SK-N-SH (cell line): ENCODE measurements at regions not wholly inside any gene's neighbourhood (a gene's known extent, or its start where the extent isn't known, plus 50 kb on each side); places are given as distances from the start of the nearest gene placed in this dataset.
A peak's percentile ranks its signal among the peaks of the same experiment; 100 is the strongest.

ENCODE experiments used
- CTCF ChIA-PET: fragments of 300-600, 350-600 bp; formaldehyde crosslinking; extraction: SDS; loops from one replicate; lab custom pipeline; 2021; lab: Yijun Ruan, JAX
- POLR2A ChIA-PET: fragments of 350-600 bp; sonication (Branson Sonifier 250); formaldehyde crosslinking; extraction: SDS; loops from one replicate; lab custom pipeline; 2020; ENCODE audit warnings: antibody characterized with exemption, inconsistent platforms; lab: Yijun Ruan, JAX
- DNase-seq: peaks from one replicate; pipeline ENCODE4 v3.0.0; 2012
- H2AFZ ChIP-seq: fragments of 200-600 bp; sonication (generic); 2 replicates; pipeline ENCODE4 v1.8.1; 2016; ENCODE audit warnings: antibody characterized with exemption, mild to moderate bottlenecking, low read depth
- H3F3A ChIP-seq: fragments of 200-600 bp; sonication (generic); replicated peaks from 2 replicates; pipeline ENCODE3; 2016; ENCODE audit warnings: antibody characterized with exemption, mild to moderate bottlenecking; ENCODE audit not compliant: insufficient read depth
- H3K27ac ChIP-seq, 2 experiments: fragments of 200-500 bp in 1 of 2; fragments of 200-600 bp in 1 of 2; sonication (Bioruptor generic) in 1 of 2; sonication (generic), shearing (Covaris generic) in 1 of 2; 2 replicates each; pipeline versions ENCODE4 v1.5.1 to v1.6.1; 2014 to 2016; ENCODE audit warnings: low read depth in 2 of 2, inconsistent platforms in 1 of 2, low read length in 1 of 2, mild to moderate bottlenecking in 1 of 2, mixed read lengths in 1 of 2
- H3K27me3 ChIP-seq: fragments of 200-600 bp; sonication (generic), shearing (Covaris generic); 2 replicates; pipeline ENCODE4 v1.6.1; 2016; ENCODE audit warnings: mixed run types; ENCODE audit not compliant: insufficient read depth
- H3K36me3 ChIP-seq, 2 experiments: fragments of 200-500 bp in 1 of 2; fragments of 200-600 bp in 1 of 2; sonication (Bioruptor generic) in 1 of 2; sonication (generic) in 1 of 2; replicated peaks in 1 of 2; 2 replicates each; pipeline versions ENCODE3 to v1.5.1; 2014 to 2016; ENCODE audit warnings: low read length in 1 of 2, mild to moderate bottlenecking in 1 of 2; ENCODE audit not compliant: insufficient read depth in 2 of 2, control insufficient read depth in 1 of 2
- H3K4me1 ChIP-seq, 2 experiments: fragments of 200-500 bp in 1 of 2; fragments of 200-600 bp in 1 of 2; sonication (Bioruptor generic) in 1 of 2; sonication (generic), shearing (Covaris generic) in 1 of 2; 2 replicates each; pipeline versions ENCODE4 v1.5.1 to v1.6.1; 2014 to 2016; ENCODE audit warnings: low read depth in 1 of 2, low read length in 1 of 2, mixed run types in 1 of 2; ENCODE audit not compliant: insufficient read depth in 2 of 2, control insufficient read depth in 1 of 2
- H3K4me2 ChIP-seq: fragments of 200-600 bp; sonication (generic), shearing (Covaris generic); 2 replicates; pipeline ENCODE4 v1.6.1; 2017; ENCODE audit warnings: mixed run types
- H3K4me3 ChIP-seq, 2 experiments: fragments of 200-500 bp in 1 of 2; fragments of 200-600 bp in 1 of 2; sonication (Bioruptor generic) in 1 of 2; sonication (generic), shearing (Covaris generic) in 1 of 2; 2 replicates each; pipeline versions ENCODE4 v1.5.1 to v1.8.1; 2014 to 2016; ENCODE audit warnings: low read depth in 2 of 2, inconsistent platforms in 1 of 2, low read length in 1 of 2, mild to moderate bottlenecking in 1 of 2, mixed read lengths in 1 of 2, moderate library complexity in 1 of 2
- H3K79me2 ChIP-seq: fragments of 200-600 bp; sonication (generic); 2 replicates; pipeline ENCODE4 v1.8.1; 2017; ENCODE audit warnings: mild to moderate bottlenecking; ENCODE audit not compliant: insufficient read depth
- H3K9ac ChIP-seq: fragments of 200-600 bp; sonication (generic); 2 replicates; pipeline ENCODE4 v1.6.1; 2017; ENCODE audit warnings: mixed run types
- H3K9me2 ChIP-seq: fragments of 200-600 bp; sonication (generic); 2 replicates; pipeline ENCODE4 v1.6.1; 2017; ENCODE audit warnings: mixed run types
- H3K9me3 ChIP-seq: fragments of 200-600 bp; sonication (generic); 2 replicates; pipeline ENCODE4 v1.6.1; 2017; ENCODE audit warnings: mixed run types, mild to moderate bottlenecking, moderate library complexity
- H4K20me1 ChIP-seq: fragments of 200-600 bp; sonication (generic); 2 replicates; pipeline ENCODE4 v1.6.1; 2017; ENCODE audit warnings: mild to moderate bottlenecking, mixed run types; ENCODE audit not compliant: insufficient read depth
- CHD2 ChIP-seq: fragments of 150-350 bp; IDR thresholded peaks from 2 replicates; pipeline ENCODE4 v1.6.1; 2018; ENCODE audit warnings: low read length; ENCODE audit not compliant: partially characterized antibody
- EP300 ChIP-seq, 2 experiments: IDR thresholded peaks; 2 replicates each; pipeline versions ENCODE4 v1.4.0 to v1.6.1; 2012; ENCODE audit warnings: borderline replicate concordance in 1 of 2, low read depth in 1 of 2, low read length in 1 of 2
- FOXJ3 ChIP-seq: sonication (generic); formaldehyde crosslinking; IDR thresholded peaks from 2 replicates; pipeline ENCODE4 v1.5.1; 2020; ENCODE audit warnings: mild to moderate bottlenecking, missing genetic modification reagents
- FOXM1 ChIP-seq: IDR thresholded peaks from 2 replicates; pipeline ENCODE4 v1.4.0; 2012; ENCODE audit warnings: low read depth, mild to moderate bottlenecking
- GATA2 ChIP-seq: sonication (generic); formaldehyde crosslinking; IDR thresholded peaks from 2 replicates; pipeline ENCODE4 v1.5.0; 2020; ENCODE audit warnings: mild to moderate bottlenecking, missing genetic modification reagents
- MEF2A ChIP-seq: IDR thresholded peaks from 2 replicates; pipeline ENCODE4 v1.4.0; 2012; ENCODE audit warnings: low read depth, borderline replicate concordance
- MXI1 ChIP-seq: IDR thresholded peaks from 2 replicates; pipeline ENCODE4 v1.6.1; 2012; ENCODE audit warnings: mild to moderate bottlenecking, low read depth, low read length, improper control_type of control experiment
- RAD21 ChIP-seq: IDR thresholded peaks from 2 replicates; pipeline ENCODE4 v1.6.1; 2012; ENCODE audit warnings: mild to moderate bottlenecking, low read length
- RCOR1 ChIP-seq: fragments of 150-350 bp; IDR thresholded peaks from 2 replicates; pipeline ENCODE4 v1.6.1; 2017; ENCODE audit warnings: antibody characterized with exemption, low read length
- RFX5 ChIP-seq: IDR thresholded peaks from 2 replicates; pipeline ENCODE4 v1.6.1; 2012; ENCODE audit warnings: mild to moderate bottlenecking, improper control_type of control experiment, low read length
- TAF1 ChIP-seq: IDR thresholded peaks from 2 replicates; pipeline ENCODE4 v1.6.1; 2012; ENCODE audit warnings: low read depth, mild to moderate bottlenecking, low read length, moderate library complexity, borderline replicate concordance
- TCF12 ChIP-seq: IDR thresholded peaks from 2 replicates; pipeline ENCODE4 v1.4.0; 2012
- TEAD4 ChIP-seq: IDR thresholded peaks from 2 replicates; pipeline ENCODE4 v1.4.0; 2012; ENCODE audit warnings: mild to moderate bottlenecking, borderline replicate concordance; ENCODE audit not compliant: insufficient read depth
- YY1 ChIP-seq: IDR thresholded peaks from 2 replicates; pipeline ENCODE4 v1.4.0; 2012; ENCODE audit warnings: low read depth, mild to moderate bottlenecking
- WGBS: methylation state at CpG from one replicate; pipeline ENCODE4 v1.1.6; 2017; ENCODE audit warnings: low lambda C conversion rate; 5-methylcytosine and 5-hydroxymethylcytosine counted together
- TF ChIP-seq, protein P1 (sequence below): IDR thresholded peaks from 2 replicates; pipeline ENCODE4 v1.4.0; 2012; ENCODE audit warnings: low read depth, borderline replicate concordance
- TF ChIP-seq, protein P2 (sequence below): IDR thresholded peaks from 2 replicates; pipeline ENCODE4 v1.4.0; 2012; ENCODE audit warnings: low read depth, borderline replicate concordance
- TF ChIP-seq, protein P3 (sequence below): fragments of 200-600 bp; sonication (generic); IDR thresholded peaks from 2 replicates; pipeline ENCODE4 v1.6.1; 2017; ENCODE audit warnings: antibody characterized with exemption, mild to moderate bottlenecking, moderate library complexity

DNA sequence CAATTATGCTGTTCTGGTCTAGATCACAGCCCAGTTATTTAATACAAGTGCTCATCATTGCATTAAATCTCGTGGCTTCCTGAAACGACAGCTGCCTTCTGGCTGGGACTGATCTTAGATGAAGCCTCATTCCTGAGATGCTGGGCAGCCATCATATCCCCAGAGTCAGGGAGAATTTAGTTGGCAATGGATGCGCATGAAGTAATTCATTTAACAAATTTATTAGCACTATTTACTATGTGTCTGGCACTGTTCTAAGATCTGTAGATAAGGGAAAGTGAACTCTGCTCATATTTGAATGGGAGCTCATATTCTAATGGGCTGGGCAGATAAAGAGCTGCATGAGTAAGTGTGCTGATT lies 244.7 kb downstream of the KCNS3 start:
- DNase-seq = peak; percentile 47

DNA sequence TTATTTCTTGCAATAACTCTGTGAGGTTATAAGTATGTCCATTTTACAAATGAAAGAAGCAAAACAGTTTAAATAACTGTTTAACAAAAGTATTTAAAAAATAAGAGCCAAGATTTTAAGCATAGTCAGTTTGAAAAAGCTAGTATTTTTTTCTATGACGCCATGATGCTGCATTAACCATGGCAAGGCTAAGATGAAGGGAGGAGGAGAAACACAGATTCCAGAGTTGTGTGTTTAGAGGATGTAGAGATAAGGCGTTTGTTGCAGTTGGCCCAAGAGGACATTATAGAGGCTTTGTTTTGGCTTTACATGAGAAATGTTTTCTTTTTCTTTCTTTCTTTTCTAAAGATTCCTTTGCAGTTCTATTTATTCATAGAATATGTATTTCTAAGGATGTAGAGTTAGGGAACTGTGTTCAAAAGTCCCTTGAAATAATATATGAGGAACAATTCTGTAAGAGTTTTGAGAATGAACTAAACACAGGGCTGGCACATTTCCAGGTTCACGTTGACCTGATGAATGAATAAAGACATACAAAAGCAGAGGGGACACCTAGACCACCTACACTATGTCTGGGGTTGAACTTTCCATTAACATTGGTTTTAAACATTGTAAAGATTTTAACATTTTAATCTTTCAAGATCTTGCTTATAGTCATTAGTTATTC lies 244.2 kb downstream of the KCNS3 start:
- peak overlapping the region in 1 of 2 experiments; percentile 78; a peak in 1 of 4 replicates for H3K27ac ChIP-seq
- no peak overlapping the region for H2AFZ ChIP-seq
- H3K27me3 ChIP-seq = no peaks in the 10 kb centered on the region
- H3K4me1 ChIP-seq = peaks cover 0 to 34% of the 10 kb centered on the region in 2 experiments; a peak in 2 of 4 replicates
- ChIA-PET POLR2A (no interaction called here), CTCF (interaction anchor here (3.9 kb wide), 1 partner anchor 26 kb away, joined by 23 read pairs; no protein-coding TSS in a partner anchor)
- no peaks in the 10 kb centered on the region for H4K20me1 ChIP-seq
- no peak for TF ChIP-seq RFX5
- no peak for TF ChIP-seq MXI1
- no peak for TF ChIP-seq YY1
- TF ChIP-seq GATA2 (CRISPR knock-in tag) = no peak
- TF ChIP-seq, protein P1, sequence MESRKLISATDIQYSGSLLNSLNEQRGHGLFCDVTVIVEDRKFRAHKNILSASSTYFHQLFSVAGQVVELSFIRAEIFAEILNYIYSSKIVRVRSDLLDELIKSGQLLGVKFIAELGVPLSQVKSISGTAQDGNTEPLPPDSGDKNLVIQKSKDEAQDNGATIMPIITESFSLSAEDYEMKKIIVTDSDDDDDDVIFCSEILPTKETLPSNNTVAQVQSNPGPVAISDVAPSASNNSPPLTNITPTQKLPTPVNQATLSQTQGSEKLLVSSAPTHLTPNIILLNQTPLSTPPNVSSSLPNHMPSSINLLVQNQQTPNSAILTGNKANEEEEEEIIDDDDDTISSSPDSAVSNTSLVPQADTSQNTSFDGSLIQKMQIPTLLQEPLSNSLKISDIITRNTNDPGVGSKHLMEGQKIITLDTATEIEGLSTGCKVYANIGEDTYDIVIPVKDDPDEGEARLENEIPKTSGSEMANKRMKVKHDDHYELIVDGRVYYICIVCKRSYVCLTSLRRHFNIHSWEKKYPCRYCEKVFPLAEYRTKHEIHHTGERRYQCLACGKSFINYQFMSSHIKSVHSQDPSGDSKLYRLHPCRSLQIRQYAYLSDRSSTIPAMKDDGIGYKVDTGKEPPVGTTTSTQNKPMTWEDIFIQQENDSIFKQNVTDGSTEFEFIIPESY = no peak
- TF ChIP-seq FOXM1 = no peak
- no peak for TF ChIP-seq TAF1
- TF ChIP-seq FOXJ3 (CRISPR knock-in tag) = no peak
- TF ChIP-seq, protein P2, sequence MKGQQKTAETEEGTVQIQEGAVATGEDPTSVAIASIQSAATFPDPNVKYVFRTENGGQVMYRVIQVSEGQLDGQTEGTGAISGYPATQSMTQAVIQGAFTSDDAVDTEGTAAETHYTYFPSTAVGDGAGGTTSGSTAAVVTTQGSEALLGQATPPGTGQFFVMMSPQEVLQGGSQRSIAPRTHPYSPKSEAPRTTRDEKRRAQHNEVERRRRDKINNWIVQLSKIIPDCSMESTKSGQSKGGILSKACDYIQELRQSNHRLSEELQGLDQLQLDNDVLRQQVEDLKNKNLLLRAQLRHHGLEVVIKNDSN = no peak
- peak; percentile 10 for DNase-seq
- H3F3A ChIP-seq = no peaks in the 10 kb centered on the region
- no peak overlapping the region for H3K9ac ChIP-seq
- no peaks in the 10 kb centered on the region for H3K9me2 ChIP-seq
- no peaks in the 10 kb centered on the region for H3K79me2 ChIP-seq
- no peak overlapping the region for H3K4me2 ChIP-seq
- H3K4me3 ChIP-seq = no peak overlapping the region
- H3K36me3 ChIP-seq = no peaks in the 10 kb centered on the region
- H3K9me3 ChIP-seq = no peaks in the 10 kb centered on the region
- 2% methylated on average over 3 of the region's 3 CpGs for WGBS

More for the DNA sequence above, 244.7 kb downstream of the KCNS3 start:
- Histone ChIP-seq H3K36me3 (no peaks in the 10 kb centered on the region), H3K9me2 (no peaks in the 10 kb centered on the region), H3K27me3 (no peaks in the 10 kb centered on the region), H2AFZ (no peak overlapping the region), H3K4me1 (peaks cover 0 to 34% of the 10 kb centered on the region in 2 experiments; a peak in 2 of 4 replicates), H3K4me2 (no peak overlapping the region), H3K9ac (no peak overlapping the region), H3F3A (no peaks in the 10 kb centered on the region), H3K9me3 (no peaks in the 10 kb centered on the region), H3K4me3 (no peak overlapping the region), H4K20me1 (no peaks in the 10 kb centered on the region), H3K27ac (peak overlapping the region in 1 of 2 experiments; percentile 78; a peak in 1 of 4 replicates), H3K79me2 (no peaks in the 10 kb centered on the region)
- 6% methylated on average over 3 of the region's 3 CpGs for WGBS
- TF ChIP-seq RAD21 = peak; percentile 16; the same call in 1 of the 2 replicates
- TF ChIP-seq FOXJ3 (CRISPR knock-in tag) = peak; percentile 91
- peak; percentile 43 for TF ChIP-seq TCF12
- peak in 1 of 2 experiments; percentile 94; a peak in 2 of 4 replicates for TF ChIP-seq EP300 (IDR thresholded peaks at IDR 0.05; ENCODE audit: borderline replicate concordance in 1 of 2, low read depth in 1 of 2, low read length in 1 of 2)
- TF ChIP-seq CHD2 = peak; percentile 68
- 0 out of 2 replicates have a peak, but pooled peaks have one; percentile 28 for TF ChIP-seq TEAD4
- TF ChIP-seq MXI1 = 0 out of 2 replicates have a peak, but pooled peaks have one; percentile 12
- TF ChIP-seq RCOR1 = peak; percentile 98
- TF ChIP-seq, protein P3, sequence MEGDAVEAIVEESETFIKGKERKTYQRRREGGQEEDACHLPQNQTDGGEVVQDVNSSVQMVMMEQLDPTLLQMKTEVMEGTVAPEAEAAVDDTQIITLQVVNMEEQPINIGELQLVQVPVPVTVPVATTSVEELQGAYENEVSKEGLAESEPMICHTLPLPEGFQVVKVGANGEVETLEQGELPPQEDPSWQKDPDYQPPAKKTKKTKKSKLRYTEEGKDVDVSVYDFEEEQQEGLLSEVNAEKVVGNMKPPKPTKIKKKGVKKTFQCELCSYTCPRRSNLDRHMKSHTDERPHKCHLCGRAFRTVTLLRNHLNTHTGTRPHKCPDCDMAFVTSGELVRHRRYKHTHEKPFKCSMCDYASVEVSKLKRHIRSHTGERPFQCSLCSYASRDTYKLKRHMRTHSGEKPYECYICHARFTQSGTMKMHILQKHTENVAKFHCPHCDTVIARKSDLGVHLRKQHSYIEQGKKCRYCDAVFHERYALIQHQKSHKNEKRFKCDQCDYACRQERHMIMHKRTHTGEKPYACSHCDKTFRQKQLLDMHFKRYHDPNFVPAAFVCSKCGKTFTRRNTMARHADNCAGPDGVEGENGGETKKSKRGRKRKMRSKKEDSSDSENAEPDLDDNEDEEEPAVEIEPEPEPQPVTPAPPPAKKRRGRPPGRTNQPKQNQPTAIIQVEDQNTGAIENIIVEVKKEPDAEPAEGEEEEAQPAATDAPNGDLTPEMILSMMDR = no peak
- no peak for TF ChIP-seq MEF2A
- TF ChIP-seq GATA2 (CRISPR knock-in tag) = peak; percentile 98
- CTCF ChIA-PET = interaction anchor here (0.7 to 3.9 kb wide), 3 partner anchors 26 to 271 kb away, joined by 4 to 23 read pairs (median 5); no protein-coding TSS in a partner anchor
- POLR2A ChIA-PET = no interaction called here
